Kasumi-1 (cell line): ENCODE measurements at regions not wholly inside any gene's neighbourhood (a gene's known extent, or its start where the extent isn't known, plus 50 kb on each side); places are given as distances from the start of the nearest gene placed in this dataset.

Experiments used
- DNase-seq, 2 experiments: peaks; one replicate each; lab custom pipeline; 2025; lab: John Stamatoyannopoulos, UW

DNA sequence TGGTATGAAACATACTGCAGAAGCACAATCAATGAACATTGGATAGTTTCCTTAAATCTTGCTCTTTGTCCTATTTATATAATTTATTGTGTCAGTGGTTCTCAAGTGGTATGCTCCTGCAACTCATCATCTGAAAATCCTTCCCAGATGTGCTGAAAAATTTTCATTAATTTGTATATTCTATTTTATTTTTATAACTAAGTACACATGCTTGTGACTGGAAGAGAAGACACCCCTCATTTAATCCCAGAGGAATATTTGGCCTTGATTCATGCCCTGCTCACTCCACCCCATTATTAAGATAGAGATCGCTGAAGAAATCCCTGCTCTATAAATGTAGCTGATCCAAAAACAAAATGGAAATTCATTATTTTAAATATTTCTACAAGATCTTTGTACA, 870.5 kb upstream of the CXADR start:
- no peak for DNase-seq

DNA sequence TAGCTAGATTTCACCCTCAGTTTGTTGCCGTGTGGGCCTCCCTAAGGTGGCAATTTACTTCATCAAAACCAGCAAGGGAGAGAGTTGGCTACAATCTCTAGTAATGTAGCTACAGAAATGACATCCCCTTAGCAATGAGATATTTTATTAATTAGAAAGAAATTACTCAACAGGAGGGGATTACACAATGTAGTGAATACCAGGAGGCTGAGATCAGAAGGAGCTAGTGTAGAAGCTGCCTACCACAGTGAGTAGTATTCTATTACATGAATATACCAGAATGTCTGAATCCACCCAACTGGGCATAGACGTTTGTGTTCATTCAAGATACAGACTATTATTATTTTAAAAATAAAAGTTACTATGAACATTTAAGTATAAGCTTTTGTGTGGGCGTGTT, 868.2 kb upstream of the CXADR start:
- DNase-seq: no peak

DNA sequence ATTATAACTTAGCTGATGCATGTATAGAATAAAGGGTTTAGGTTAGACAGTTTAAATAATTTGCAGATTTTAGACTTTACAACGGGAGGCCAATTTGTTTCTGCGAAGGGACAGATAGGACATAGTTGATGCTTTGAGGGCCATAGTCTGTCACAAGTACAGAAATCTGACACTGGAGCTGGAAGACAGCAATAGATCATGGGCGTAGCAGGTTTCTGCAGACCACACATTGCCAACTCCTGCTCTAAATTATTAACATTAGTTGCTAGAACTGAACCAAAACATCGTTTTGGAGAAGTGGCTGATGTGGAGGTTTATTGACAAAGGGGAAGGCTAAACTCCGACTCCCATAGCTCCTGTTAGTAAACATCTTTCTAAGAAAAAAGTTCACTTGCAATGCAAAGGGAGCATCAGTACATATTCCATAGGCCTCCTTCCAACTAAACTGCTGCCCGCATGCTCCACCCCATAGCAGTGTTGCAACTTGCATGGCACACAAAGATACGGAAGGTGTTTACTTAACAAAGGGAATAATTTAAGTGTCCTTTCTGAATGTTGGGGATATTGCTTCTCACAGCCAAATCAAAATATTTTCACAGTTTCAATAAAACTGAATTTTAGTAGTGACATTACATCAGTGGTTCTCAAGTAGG, 862.0 kb upstream of the CXADR start:
- DNase-seq: no peak

DNA sequence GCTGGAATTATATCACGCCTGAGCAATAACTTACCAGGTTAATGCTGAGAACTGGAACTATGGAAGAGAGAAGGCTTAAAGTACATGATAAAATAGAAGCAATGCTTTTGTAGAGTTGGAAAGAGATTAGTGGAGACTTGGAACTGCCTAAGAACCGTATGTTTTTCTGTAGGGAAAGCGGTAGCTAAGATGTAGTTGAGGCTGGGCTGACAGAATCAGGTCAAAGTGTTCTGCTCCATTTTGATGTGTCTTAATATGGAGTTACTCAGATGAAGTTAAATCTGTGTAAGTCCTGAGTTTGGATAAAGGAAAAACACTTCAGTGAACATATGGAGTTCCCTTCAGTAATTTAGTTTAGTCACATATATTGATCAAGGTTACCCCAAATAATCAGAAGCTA, 860.9 kb upstream of the CXADR start:
- no peak for DNase-seq

DNA sequence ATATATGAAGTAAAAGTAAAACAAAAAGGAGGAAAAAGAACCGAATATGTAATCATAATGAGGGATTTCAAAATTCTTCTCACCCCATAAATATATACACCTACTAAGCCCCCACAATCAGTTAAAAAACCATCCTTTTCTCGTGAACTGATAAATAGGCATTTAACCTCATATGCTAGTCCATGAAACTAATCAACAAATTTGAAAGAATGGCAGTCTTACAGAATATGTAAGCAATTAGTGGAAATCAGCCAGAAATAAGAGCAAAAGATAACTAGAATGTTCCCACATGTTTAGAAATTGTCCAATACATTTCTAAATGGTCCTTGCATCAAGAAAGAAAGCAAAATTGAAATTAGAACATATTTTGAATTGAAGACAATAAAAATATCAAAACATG, 849.4 kb upstream of the CXADR start:
- DNase-seq: no peak

DNA sequence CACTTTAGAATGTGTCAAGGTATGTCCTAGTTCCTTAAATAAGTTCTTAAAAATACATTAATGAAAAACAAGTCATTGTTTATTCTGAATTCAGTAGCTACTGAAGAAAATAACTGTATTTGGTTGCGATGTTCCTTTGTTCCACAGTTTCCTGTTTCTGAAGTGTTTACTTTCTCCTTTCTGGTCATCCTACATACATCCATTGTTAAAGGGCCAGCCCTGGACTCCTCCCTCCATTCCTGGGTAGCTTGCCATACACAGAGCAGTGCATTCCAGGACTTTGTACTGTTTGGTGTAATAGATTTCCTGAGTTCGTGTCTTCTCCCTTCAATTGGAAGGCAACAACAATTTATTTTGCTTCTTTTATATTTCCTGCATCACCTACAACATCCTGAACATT, 845.4 kb upstream of the CXADR start:
- no peak for DNase-seq

DNA sequence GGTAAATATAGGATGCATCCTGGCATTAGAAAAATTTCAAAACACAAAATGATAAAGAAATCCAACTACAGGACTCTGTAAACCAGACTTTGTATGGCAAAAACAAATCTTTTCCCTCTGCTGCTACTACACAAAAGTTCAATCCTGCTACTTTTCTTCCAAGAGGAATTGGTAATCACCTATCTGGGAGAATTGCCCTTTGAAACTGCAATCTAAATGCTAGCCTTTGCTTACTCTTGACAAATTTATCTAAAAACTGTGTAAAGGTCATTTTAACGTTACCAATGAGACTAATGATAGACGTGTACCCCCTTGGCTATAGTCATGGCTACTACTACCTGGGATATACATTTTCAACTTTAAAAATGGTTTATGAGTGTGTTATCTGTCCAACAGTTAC, 837.9 kb upstream of the CXADR start:
- DNase-seq: no peak

DNA sequence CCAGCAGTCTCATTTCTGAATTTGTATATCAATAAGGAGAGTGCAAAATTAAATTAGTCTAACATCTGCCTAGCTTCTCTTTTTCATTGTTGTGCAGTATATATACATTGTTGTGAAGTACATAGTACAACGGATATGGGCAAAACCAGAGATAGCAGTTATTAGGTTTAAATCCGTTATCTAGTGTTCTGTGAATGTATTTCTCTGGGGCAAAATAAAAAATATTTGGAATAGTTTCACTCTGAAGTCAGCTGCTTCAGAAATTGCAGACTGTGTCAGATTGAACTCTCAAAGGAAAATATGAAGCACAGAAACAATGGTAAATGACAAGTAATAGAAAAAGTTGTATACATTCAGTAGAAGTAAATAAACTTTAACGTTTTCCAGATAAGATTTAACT, 836.5 kb upstream of the CXADR start:
- no peak for DNase-seq

DNA sequence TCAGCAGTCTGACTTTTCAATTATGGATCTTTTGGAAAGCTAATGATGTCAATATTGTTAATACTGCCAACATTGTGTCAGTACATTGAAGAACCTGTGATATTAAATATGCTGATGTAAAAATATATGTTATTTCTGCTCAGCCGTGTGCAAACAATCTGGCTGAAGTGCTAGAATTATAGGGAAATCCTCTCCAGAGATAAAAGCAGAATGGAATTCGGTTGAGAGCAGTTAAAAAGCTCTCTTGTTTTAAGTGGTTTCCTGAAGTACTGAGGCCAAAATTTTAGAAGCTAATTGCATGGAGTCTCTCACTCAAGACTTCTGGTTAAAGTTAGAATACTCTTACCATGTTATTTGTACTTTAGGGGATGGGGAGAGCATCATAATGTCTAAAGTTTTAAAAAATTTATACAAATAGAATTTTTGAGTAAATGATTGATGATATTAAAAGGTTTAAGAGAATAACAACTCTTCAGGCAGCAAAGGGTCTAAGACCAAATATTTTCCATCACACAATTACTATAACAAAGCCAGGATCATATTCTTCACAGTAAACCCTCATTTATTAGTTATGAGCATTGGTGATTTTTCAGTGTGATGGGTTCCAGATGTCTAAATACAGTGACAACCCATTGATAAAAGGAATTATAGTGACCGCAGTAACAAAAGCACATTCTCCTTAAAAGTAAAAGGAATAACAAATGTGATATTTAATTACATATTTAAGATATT, 834.2 kb upstream of the CXADR start:
- DNase-seq: no peak

DNA sequence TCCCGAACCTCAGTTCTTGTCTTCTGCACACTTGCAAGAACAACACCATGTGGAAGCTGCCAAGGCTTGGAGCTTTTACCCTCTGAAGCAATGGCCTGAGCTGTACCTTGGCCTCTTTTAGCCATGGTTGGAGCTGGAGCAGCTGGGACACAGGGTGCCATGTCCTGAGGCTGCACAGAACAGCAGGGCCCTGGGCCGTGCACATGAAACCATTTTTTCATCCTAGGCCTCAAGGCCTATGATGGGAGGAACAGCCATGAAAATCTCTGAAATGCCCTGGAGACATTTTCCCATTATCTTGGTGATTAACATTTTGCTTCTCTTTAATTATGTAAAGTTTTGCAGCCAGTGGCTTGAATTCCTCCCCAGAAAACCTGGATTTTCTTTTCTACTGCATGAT, 817.8 kb upstream of the CXADR start:
- DNase-seq: no peak

DNA sequence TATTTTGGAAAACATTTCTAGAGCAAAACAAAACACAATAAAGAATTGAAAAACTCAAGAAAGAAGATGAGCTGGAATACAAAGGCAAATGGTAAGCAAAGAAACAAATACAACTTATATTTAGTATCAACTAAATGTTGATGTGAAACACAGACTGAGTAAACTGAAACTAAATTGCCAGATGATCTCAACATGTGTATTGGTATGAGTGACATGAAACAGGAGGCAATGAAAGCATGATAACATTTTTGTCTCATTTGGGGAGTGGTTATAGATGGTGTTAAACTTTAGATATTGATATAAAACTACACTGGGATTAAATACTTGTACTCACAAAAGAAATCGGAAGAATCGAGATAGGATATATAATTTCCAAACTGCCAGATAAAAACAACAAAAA, 805.6 kb upstream of the CXADR start:
- DNase-seq: no peak

DNA sequence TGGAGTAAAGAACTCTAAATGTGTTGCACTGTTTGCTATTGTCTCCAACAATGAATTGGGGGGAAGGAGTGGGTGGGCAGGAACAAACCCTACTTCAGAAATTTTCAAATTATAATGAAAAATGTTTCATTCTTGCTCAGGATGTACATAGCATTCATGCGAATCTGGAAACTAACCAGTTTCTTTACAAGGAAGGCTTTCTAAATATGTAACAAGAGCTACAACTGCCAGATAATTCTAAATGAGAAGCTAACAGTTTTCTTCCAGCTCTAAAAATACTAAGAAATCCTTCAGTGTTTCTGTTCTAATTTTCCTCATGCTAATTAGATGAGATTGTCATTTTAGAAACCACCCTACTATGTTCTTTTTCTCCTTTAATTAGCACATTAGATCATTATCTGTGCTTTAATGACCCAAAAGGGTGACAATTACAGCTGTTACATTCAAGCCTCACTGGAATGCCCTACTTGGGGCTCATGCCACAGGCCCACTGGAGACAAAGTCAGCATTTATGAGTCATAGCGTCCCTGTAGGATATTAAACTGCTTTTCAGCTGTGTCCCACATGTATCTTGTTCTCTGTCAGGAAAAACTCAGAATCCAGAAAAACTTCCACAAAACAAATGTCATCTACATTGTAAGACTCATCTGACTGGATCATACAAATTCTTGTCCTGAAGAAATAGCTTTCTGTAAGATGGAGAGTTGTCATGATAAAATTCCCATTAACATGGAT, 804.6 kb upstream of the CXADR start:
- DNase-seq: no peak

DNA sequence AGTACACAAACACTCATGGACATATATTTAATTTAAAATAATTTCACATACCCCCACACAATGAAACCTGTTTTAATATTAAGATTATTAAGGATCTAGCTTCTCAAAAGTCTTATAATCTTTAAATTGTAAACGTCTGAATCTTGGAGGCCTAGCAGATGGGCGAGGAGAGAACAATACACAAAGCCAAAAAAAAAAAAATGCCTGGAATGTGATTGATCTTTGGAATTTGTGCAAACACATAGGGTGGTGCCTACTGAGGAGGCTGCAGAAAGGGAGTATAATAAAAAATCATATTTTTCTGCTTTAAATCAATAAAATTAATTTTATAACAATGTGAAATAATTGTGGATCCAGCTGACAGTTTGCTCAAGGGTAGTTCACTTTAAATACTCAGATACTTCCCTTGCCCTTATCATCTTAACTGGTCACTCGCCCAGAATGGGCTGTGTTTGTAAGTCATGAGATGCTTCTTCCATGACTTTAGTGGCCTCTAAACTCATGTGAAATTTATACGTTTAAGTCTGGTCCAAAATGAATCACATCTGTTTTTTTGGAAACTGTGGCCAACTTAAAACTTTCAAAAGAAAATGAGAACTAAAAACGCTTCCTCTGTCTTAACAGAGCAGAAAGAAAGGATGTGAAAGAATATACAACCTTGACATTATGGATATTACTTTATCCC, 802.8 kb upstream of the CXADR start:
- DNase-seq: no peak

DNA sequence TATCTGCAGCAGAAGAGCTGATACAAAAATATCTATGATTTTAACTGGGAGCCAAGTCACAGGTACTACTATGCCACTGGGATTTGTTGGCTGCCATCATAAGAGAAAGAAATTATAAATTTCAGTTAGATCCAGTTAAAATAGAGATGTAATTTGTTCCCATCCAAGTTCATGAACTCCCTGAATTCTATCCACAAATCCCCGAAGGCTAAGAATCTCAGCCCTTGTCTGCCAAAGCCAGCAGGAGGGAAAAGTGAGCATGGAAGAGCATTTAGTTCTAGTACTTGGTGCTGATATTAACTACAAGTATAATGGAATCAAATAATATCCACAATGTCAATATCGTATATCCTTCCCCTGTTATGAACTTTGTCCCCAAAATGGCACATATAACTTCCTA, 801.1 kb upstream of the CXADR start:
- no peak for DNase-seq

DNA sequence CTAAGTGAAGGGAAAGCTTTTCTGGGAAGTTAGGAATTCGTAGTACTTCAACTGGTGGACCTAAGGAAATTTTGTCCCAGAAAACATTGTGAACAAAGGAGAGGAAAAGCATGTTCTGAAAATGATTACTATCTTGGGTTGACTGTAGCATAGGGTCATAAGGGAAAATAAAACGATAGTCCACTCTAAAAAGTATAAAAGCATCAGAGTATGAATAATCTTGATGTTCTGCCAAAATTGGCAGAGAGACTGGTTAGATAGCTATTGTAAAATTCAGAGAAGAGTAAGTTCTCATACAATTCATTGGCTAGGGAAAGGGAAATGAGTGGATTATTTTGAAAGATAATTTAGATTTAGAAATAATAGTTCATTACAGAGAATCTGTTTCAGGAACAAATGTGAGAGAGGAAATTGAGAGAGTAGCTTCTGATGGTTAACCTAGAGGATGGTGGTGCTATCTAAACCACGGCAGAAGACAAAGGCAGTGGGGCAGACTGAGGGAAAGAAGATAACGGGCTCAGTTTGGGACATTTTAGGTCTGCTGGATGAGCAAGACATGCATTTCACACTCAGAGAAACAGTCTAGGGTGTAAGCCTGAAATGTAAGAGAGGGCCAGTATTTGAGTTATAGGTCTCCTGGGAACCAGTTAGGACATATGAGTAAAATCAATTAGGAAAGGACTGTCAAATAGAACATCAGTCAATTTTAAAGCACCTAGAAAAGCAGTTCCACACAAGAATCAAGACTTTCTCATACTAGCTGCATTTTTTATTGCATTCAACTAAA, 799.3 kb upstream of the CXADR start:
- DNase-seq: no peak

DNA sequence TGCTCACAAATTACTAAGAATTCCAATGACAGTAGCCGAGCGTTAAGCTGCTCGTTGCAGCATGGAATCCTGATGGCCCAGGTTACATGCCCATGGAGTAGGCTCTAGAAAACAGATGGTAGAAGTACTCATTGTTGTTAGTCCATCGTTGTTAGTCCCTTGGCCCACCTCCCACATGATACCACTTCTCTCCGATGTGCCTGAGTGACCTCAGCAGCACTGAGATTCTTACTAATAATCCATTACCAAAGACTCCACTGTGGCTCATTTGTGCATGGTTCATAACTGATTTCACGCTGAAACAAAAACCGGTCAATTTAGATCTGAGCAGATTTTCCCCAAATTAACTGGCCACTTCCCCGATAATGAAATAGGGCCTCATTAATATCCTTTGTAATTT, 772.3 kb upstream of the CXADR start:
- no peak for DNase-seq

DNA sequence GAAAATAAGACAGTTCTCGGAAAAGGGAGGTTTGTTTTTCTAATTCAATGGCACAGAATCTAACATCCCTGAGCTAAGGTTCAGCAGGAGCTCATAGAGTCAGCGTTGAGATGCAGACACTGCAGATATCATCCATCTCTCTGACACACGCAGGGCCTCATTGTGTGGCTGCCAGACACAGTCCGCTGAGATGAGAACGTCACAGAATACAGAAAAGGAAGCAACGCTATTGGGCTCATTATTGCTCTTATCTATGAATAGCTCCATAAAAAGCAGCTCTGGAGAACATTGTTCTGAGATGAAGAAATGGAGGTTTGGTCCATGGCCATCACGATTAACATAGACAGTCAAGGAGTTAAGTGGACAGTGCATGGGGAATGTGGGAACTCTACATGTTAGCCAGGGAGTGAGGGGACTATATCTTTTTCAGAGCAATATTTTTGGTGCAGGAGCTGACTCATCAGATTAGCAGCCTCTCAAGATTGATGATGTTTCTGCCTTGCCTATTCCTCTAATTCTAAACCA, 771.6 kb upstream of the CXADR start:
- no peak for DNase-seq

DNA sequence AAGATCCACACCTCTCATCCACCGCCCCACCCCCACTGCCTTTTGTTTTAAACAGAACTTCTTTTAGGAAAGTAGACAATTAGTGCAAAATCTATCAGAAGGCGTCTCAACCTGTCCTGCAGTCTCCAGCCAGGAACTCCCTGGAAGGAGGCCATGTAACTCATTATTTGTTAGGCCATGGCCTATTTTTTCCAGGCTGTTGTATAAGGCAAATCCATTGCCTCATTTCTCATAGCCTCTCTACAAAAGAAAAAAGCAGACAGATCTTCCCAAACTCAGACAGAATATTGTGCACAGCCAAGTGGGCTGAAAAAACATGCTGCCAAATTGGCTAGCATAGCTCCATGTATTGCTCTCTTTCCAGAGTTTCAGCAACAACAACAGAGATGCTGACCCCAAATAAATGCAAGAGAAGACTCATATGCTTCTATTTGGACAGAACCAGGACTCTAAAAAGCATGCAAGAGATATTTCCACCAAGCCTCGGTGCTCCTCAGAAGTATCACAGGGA, 770.7 kb upstream of the CXADR start:
- no peak for DNase-seq

DNA sequence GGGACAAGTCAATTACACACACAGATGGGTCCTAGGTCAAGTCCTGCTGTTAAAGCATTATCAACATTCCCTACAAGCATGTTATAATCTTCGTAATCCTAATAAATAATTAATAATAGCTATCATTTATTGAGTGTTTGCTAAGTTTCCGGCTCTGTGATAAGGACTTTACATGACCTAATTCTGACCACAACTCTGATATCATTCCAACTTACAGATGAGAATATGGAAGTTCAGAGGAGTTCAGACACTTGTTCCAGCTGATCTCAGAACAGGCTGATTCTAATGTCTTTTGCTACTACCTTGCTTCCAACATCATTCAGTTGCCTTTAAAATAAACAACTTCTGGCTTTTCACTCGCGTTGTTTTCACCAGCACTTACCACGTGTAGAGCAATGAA, 770.1 kb upstream of the CXADR start:
- DNase-seq: no peak

DNA sequence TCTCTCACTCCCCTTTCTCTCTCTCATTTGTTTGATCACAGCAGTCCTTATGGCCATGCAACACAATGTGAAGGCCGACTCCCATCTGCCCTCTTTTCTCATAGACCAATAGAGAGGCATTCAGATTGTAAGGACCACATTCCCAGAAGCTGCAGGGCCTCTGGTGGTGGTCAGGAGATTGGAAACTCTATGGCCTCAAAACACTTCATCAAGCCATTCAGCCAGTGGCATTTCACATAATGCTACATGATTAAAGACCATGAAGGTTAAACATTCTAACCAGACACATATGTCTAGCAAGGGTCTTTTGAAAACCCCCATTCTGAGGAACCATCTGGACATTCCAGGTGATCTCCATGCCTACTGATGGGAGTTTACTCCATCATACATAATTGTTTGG, 769.5 kb upstream of the CXADR start:
- DNase-seq: no peak

DNA sequence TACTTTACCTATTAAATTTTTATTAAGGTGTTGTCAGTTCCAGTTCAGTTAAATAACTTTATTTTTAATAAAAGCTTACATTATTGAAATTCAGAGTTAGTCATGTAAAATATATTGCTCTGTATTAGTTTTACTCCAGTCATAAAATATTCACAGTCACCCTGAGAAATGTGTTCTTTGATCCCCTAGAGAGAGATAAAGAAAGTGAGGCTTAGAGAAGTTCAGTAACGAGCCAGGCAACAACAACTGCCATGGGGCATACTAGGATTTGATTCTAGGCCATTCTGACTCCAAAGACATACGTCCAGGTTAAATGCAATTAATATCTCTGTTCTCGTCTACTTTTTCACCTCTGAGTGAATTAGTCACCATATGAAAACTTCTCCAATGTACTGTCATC, 761.9 kb upstream of the CXADR start:
- DNase-seq: no peak
